ENCODE measurements at regions not wholly inside any gene's neighbourhood (a gene's known extent, or its start where the extent isn't known, plus 50 kb on each side); places are given as distances from the start of the nearest gene placed in this dataset.

DNA sequence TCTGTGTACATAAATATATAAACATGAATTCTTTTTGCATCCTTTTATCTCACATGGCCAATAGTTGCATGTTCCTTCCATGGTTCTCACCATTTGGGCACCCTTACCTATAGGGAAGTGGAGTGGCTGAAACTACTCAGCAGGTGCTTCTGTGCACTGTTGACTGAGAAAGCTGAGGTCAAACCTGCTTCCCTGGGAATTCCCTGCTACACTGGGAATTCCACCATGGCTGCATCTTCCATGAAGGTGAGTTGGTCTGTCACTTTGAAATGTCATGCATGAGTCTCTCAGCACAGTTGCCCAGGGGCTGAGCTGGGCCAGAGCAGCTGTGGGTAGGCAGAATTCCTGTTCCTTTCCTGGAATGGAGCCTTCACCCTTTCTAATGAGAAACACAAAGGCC lies 193.8 kb upstream of the PRSS16 start:
- DNase-seq, result no peak

- DNase-seq, result no peak
These were observed 190.9 kb upstream of the PRSS16 start for GRCh38 chr6:27056615-27057014.

GRCh38 chr6:27059621-27060425 lies 187.7 kb upstream of the PRSS16 start:
- DNase-seq, result no peak

- DNase-seq, result no peak
These were observed 186.1 kb upstream of the PRSS16 start for GRCh38 chr6:27061235-27061993.

- DNase-seq, result no peak
These were observed 184.7 kb upstream of the PRSS16 start for GRCh38 chr6:27062755-27063154.

DNA sequence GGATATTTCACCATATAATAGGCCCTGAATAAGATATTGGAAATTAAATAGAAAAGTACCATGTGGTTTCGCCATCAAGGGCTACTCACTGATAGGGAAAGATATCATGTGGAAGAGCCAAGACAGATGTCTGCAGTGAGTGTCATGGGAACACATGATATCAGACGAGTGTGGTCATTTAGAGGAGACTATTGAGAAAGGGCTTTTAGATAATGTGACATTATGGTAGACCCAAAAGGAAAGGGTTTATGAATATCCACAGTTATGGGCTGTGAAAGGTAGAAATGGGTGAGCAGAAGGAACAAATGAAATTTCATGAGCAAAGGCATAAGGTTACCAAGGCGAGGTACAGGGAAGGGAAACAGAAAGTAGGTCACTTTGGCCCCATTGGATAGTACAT lies 182.3 kb upstream of the PRSS16 start:
- DNase-seq, result no peak

- no peak for DNase-seq
These were observed 181.1 kb upstream of the PRSS16 start for GRCh38 chr6:27066381-27066780.

DNA sequence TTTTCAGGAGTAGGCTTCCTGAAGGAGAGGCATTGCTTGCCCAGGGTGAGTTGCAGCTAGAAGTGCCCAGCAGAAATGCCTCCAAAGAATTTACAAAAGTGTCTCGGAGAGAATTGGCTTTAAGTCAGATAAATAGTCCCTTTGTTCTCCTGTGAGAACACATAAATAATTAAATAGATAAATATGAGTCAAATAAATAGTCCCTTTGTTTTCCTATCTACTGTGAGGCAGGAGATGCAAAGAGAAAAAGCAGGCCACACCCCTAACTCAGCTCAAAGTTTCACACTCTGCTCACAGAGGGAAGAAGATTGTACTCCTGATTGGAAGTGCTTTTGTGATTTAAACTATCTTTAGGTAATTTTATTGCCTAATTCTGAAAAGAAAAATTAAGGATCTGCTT lies 180.7 kb upstream of the PRSS16 start:
- no peak for DNase-seq

DNA sequence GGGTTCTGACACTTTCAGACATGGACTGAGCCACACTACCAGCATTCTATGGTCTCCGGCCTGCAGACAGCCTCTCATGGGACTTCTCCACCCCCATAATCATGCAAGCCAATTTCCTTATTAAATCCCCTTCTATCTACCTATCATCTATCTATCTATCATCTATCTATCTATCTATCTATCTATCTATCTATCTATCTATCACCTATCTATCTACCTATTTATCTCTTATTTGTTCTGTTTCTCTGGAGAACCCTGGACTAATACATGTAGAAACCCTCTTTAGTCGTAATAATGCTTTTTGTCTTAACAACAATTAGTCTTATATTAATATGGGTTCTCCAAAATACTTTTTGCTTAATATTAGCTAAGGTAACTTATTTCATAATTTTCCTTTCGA lies 174.1 kb upstream of the PRSS16 start:
- DNase-seq, result no peak

GRCh38 chr6:27076116-27076515 lies 171.4 kb upstream of the PRSS16 start:
- no peak for DNase-seq

- peak; percentile 49 to 79 for DNase-seq
These were observed 168.7 kb upstream of the PRSS16 start for GRCh38 chr6:27078734-27079357.

DNA sequence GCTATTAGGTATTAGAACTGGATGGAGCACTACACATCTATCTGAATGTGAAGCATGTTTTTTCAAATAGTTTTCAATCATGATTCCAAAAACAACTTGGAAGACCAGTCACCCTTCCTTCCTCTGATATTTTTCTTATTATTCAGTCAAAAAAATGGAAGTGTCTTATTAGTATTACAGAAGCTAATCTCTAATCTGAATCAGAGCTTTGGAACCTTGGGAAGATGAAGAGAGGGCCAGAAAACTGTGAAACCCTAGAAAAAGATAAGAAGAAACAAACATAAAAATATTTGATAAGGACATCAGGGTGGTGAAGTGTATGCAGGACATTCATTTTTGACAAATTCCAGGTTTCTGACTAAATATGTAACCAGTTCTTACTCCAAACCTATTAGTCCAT lies 166.3 kb upstream of the PRSS16 start:
- no peak for DNase-seq

DNA sequence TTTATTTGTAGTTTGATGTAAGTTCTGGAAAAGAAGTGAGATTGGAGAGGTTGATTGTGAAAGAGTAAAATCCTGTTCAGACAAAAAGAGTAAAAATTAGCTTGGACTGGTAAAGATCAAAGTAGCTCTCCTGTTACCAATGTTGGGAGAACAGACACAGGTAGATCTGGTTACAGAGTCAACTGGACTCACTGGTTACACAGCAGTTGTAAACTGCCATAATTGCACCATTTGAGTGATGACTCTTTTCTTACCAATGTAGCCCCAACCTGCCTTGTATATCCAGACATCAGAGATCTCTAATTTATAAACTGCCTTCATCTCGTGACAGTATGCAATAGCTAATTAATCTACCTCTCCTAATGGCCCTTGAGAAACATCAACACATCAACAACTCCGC lies 165.6 kb upstream of the PRSS16 start:
- no peak for DNase-seq

GRCh38 chr6:27088068-27088467 lies 159.4 kb upstream of the PRSS16 start:
- DNase-seq, result no peak

DNA sequence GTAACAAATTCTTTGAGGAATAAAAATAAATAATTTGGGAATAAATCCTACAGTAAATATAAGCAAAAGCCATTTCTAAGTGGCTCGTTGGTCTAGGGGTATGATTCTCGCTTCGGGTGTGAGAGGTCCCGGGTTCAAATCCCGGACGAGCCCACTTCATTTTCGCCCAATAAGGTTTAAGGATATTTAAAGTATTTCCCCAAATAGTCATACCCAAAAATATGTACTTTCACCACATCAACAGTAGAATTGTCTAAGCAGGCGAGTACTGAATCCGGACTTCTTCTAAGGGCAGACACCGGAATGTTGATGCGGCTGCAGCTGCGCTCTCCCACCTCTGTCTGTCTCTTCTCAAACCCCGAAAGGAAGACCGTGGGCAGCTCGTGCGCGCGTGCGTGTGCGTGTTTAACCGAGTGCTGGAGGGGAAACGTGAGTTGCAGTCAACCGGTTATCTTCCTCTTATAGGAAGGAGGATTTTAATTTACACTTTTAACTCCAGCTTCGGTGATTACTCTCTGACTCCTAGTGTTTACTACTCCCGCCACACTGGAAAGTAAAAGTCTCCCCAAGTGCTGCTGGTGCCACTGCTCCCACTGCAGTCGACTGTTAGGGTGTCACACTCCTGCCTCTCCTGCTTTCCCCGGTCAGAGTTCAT lies 155.7 kb upstream of the PRSS16 start:
- peak; percentile 86 to 98 for DNase-seq

DNA sequence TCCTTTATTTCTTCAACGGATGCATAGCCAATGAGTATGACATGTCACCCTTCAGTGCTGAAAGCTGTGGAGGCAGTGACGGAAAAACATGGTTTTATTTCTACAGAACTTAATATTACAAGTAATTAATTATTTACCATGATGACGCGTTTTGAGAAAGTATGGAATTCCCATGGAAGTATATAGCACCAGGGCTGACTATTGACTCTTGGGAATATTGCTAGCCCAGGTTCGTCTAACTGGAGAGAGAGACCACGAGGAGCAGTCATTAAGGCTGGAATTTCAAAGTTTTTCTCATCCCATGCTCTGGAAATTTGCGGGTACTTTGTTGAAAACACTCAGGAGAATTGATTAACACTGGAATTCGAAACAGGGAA lies 155.2 kb upstream of the PRSS16 start:
- no peak for DNase-seq

DNA sequence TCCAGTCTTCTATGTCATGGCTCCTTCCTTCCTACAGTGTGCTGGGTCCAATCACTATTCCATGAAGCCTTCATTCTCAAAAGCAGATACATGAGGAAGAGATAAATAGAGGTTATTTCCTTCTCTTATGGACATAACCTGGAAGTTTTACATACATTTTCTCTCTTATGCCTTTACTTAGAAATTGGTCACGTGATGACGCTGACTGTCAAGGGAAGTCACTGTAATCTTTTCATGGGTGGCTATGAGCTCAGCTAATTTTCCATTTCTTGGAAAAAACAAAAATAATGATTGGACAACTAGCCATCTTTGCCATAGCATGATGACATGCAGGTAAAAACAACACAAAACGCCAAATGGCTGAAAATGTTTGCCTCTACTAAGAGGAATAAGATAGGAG lies 151.6 kb upstream of the PRSS16 start:
- no peak for DNase-seq

DNA sequence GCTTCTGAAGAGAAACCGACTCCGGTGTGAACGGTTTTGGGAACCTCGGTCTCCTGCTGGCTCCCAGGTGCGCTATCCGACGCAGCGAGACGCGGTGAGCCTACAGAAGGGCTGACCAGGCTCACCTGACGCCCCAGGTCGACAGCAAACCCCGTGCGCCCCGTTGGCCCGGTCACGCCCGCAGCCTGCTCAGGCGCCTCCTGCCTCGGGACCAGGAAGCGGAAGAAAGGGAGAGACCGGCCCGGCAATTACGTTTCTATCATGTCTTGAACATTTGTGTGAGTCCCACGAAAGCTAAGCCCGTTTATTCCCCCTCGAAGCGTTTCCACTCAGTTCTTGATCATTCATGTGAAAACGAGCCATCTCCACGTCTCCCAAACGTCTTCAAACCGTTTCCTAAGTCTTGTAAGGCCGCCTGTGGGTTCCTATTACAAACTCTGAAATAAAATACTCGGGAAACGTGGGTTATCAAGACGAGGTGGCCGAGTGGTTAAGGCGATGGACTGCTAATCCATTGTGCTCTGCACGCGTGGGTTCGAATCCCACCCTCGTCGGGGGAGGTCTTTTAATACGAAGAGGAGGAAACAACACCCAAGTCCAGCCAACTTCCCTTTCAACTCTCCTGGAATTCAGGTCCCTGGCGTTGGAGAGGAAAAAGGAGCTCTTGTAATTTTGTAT lies 150.5 kb upstream of the PRSS16 start:
- DNase-seq, result no peak

- DNase-seq, result no peak
These were observed 148.5 kb upstream of the PRSS16 start for GRCh38 chr6:27098956-27099355.

DNA sequence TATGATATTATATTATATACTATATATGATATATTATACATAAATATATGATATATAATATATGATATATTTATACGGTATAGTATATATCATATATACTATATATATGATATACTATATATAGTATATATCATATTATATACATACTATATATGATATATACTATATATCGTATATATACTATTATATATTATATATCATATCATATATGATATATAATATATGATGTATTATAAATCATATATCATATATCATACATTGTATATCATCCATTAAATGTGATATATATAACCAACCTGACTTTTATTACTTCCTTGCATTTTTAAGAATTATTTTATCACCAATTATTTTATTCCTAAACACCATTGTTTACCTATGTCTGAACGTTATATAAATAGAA lies 146.6 kb upstream of the PRSS16 start:
- DNase-seq, result no peak

DNA sequence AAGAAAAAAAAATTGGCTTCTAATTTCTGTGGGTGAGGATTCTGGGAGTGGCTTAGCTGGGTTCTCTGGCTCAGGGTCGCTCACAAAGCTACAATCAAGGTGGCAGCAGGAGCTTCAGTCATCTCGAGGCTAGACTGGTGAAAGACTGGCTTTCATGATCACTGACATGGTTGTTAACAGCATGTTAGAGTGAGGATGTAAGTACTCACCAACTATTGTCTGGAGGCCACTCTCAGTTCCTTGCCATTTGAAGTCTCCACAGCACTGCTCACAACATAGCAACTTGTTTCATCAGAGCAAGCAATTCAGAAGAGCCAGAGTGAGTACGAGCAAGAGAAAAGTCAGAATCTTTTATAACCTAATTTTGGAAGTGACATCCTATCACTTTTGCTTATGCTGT lies 145.7 kb upstream of the PRSS16 start:
- no peak for DNase-seq

GRCh38 chr6:27106382-27106781 lies 141.1 kb upstream of the PRSS16 start:
- DNase-seq, result no peak

GRCh38 chr6:27111743-27112142 lies 135.8 kb upstream of the PRSS16 start:
- DNase-seq, result peak in 1 of 2 experiments; percentile 28

All from SW 1271 (cell line).